ENCODE measurements at regions not wholly inside any gene's neighbourhood (a gene's known extent, or its start where the extent isn't known, plus 50 kb on each side); places are given as distances from the start of the nearest gene placed in this dataset.

- no peaks in the 10 kb centered on the region for H3K9me3 ChIP-seq (ENCODE audit: control insufficient read depth in 1 of 2, insufficient read depth in 1 of 2, low read depth in 1 of 2, low read length in 2 of 2)
- BruUV-seq (replicated peaks) = no TSS peak
- ChIA-PET CTCF (no interaction called here), POLR2A (no interaction called here), RAD21 (ENCODE audit: low non-redundant PET in 1 of 2, low total read pairs in 2 of 2, uncharacterized antibody in 2 of 2, unreplicated experiment in 2 of 2) (no interaction called here)
- H3K9ac ChIP-seq (ENCODE audit: low read length) = no peak overlapping the region
- no peaks in the 10 kb centered on the region for H3K36me3 ChIP-seq (ENCODE audit: control insufficient read depth in 1 of 2, insufficient read depth in 2 of 2, low read length in 2 of 2)
- H3K4me1 ChIP-seq (ENCODE audit: control insufficient read depth in 1 of 2, insufficient read depth in 2 of 2, low read length in 2 of 2) = no peaks in the 10 kb centered on the region
- no peaks in the 10 kb centered on the region for H3K27me3 ChIP-seq (ENCODE audit: insufficient read depth, low read length)
- H3K4me2 ChIP-seq (ENCODE audit: low read length) = no peak overlapping the region
- no peaks in the 10 kb centered on the region for H4K20me1 ChIP-seq (ENCODE audit: insufficient read depth)
- no peak overlapping the region for H3K27ac ChIP-seq (ENCODE audit: low read depth, low read length)
- no peaks in the 10 kb centered on the region for H3K9me2 ChIP-seq (ENCODE audit: insufficient read depth)
- no peaks in the 10 kb centered on the region for H3K79me2 ChIP-seq (ENCODE audit: insufficient read depth, low read length)
- no peak for TF ChIP-seq ZNF274 (IDR thresholded peaks at IDR 0.05; ENCODE audit: low read depth, low read length)
- TF ChIP-seq CTCF (IDR thresholded peaks at IDR 0.05 in 2 of 3, conservative IDR thresholded peaks at IDR 0.05 in 1 of 3; ENCODE audit: borderline replicate concordance in 1 of 3, insufficient read depth in 1 of 3, low read depth in 2 of 3, low read length in 2 of 3) = no peak
- no peak for TF ChIP-seq REST (IDR thresholded peaks at IDR 0.05; ENCODE audit: low read depth)
- TF ChIP-seq ZBTB33 (IDR thresholded peaks at IDR 0.05; ENCODE audit: extremely low read depth, insufficient replicate concordance, low read length) = no peak
- ATAC-seq (no peak), DNase-seq (ENCODE audit: low read depth, low spot score) (no peak)
- intact Hi-C loops (cut with micrococcal nuclease) = no loop called here
- no peak overlapping the region for H3K4me3 ChIP-seq (replicated peaks in 1 of 2; ENCODE audit: low read depth in 1 of 2, low read length in 2 of 2)
- no peak overlapping the region for H2AFZ ChIP-seq (ENCODE audit: low read depth, low read length, poor library complexity, severe bottlenecking)
Observed at GRCh38 chr15:94041746-94042145, 189.6 kb upstream of the MCTP2 start.
